C4-2B (cell line): ENCODE measurements at regions not wholly inside any gene's neighbourhood (a gene's known extent, or its start where the extent isn't known, plus 50 kb on each side); places are given as distances from the start of the nearest gene placed in this dataset.

Experiments used
- CTCF ChIP-seq: fragments of 450-650 bp; conservative IDR thresholded peaks from 2 replicates; pipeline ENCODE4 v1.5.1; 2017; ENCODE audit warnings: mild to moderate bottlenecking
- ZFX ChIP-seq: fragments of 450-650 bp; IDR thresholded peaks from 2 replicates; pipeline ENCODE4 v1.6.1; 2017

- TF ChIP-seq CTCF (no peak), ZFX (no peak)
Observed at GRCh38 chr1:101344745-101345144, 107.9 kb downstream of the S1PR1 start.
